HEK293 (cell line): ENCODE measurements at regions not wholly inside any gene's neighbourhood (a gene's known extent, or its start where the extent isn't known, plus 50 kb on each side); places are given as distances from the start of the nearest gene placed in this dataset.

Experiments
- CTCF ChIA-PET: fragments of 350-600 bp; formaldehyde crosslinking; extraction: SDS; loops from one replicate; lab custom pipeline; 2021; ENCODE audit warnings: antibody characterized with exemption; lab: Yijun Ruan, JAX
- POLR2A ChIA-PET: fragments of 300-600 bp; formaldehyde crosslinking; extraction: SDS; loops from one replicate; lab custom pipeline; 2020; ENCODE audit warnings: antibody characterized with exemption, inconsistent platforms; lab: Yijun Ruan, JAX
- H3K27ac ChIP-seq: fragments of 200-500 bp; sonication (Bioruptor generic); 2 replicates; pipeline ENCODE4 v1.5.1; 2014; ENCODE audit warnings: low read depth, low read length, control low read depth, inconsistent platforms; ENCODE audit errors: extremely low read depth
- H3K36me3 ChIP-seq, 2 experiments: fragments of 200-500 bp in 1 of 2; sonication (Bioruptor generic) in 1 of 2; 1 replicate in 1 of 2; 2 replicates in 1 of 2; pipeline ENCODE4 v1.5.1; 2014 to 2017; ENCODE audit warnings: inconsistent platforms in 2 of 2, low read length in 2 of 2; ENCODE audit not compliant: control insufficient read depth in 2 of 2, insufficient read depth in 1 of 2
- H3K4me1 ChIP-seq: fragments of 200-500 bp; sonication (Bioruptor generic); 2 replicates; pipeline ENCODE4 v1.5.1; 2014; ENCODE audit warnings: mild to moderate bottlenecking, low read length, inconsistent platforms; ENCODE audit not compliant: control insufficient read depth, insufficient read depth
- H3K4me3 ChIP-seq: 2 replicates; pipeline ENCODE4 v1.5.1; 2011; ENCODE audit warnings: low read depth, mild to moderate bottlenecking, control low read depth, low read length, moderate library complexity
- H3K9me3 ChIP-seq: fragments of 200-500 bp; sonication (Bioruptor generic); 2 replicates; pipeline ENCODE4 v1.5.1; 2014; ENCODE audit warnings: low read depth, low read length, inconsistent platforms; ENCODE audit not compliant: control insufficient read depth, insufficient read depth
- GFI1B ChIP-seq: fragments of 450-650 bp; formaldehyde crosslinking; IDR thresholded peaks from 2 replicates; pipeline ENCODE4 v1.5.1; 2016; ENCODE audit warnings: missing biosample characterization, missing genetic modification characterization
- HOXA7 ChIP-seq: sonication (generic); formaldehyde crosslinking; IDR thresholded peaks from 2 replicates; pipeline ENCODE4 v1.8.1; 2022; ENCODE audit warnings: missing genetic modification reagents, borderline replicate concordance
- MEIS1 ChIP-seq: sonication (generic); formaldehyde crosslinking; IDR thresholded peaks from 2 replicates; pipeline ENCODE4 v1.8.1; 2022; ENCODE audit warnings: missing genetic modification reagents, mild to moderate bottlenecking, borderline replicate concordance
- SP3 ChIP-seq: fragments of 450-650 bp; formaldehyde crosslinking; IDR thresholded peaks from 2 replicates; pipeline ENCODE4 v1.5.1; 2016; ENCODE audit warnings: missing biosample characterization, missing genetic modification characterization
- ZNF112 ChIP-seq: fragments of 450-650 bp; formaldehyde crosslinking; IDR thresholded peaks from 2 replicates; pipeline ENCODE4 v1.5.0; 2017; ENCODE audit warnings: missing biosample characterization, missing genetic modification characterization
- ZNF121 ChIP-seq: fragments of 450-650 bp; formaldehyde crosslinking; IDR thresholded peaks from 2 replicates; pipeline ENCODE4 v1.5.1; 2016; ENCODE audit warnings: missing biosample characterization, missing genetic modification characterization
- ZNF140 ChIP-seq: fragments of 450-650 bp; formaldehyde crosslinking; IDR thresholded peaks from 2 replicates; pipeline ENCODE4 v1.5.1; 2016; ENCODE audit warnings: missing biosample characterization, missing genetic modification characterization
- ZNF155 ChIP-seq: fragments of 450-650 bp; formaldehyde crosslinking; IDR thresholded peaks from 2 replicates; pipeline ENCODE4 v1.5.1; 2016; ENCODE audit warnings: missing biosample characterization, missing genetic modification characterization
- ZNF292 ChIP-seq: fragments of 450-650 bp; formaldehyde crosslinking; IDR thresholded peaks from 2 replicates; pipeline ENCODE4 v1.5.1; 2016; ENCODE audit warnings: low read depth, missing biosample characterization, missing genetic modification characterization, borderline replicate concordance
- ZNF521 ChIP-seq: fragments of 450-650 bp; formaldehyde crosslinking; IDR thresholded peaks from 2 replicates; pipeline ENCODE4 v1.5.1; 2017; ENCODE audit warnings: missing biosample characterization, mild to moderate bottlenecking, missing genetic modification characterization
- ZNF549 ChIP-seq: fragments of 450-650 bp; IDR thresholded peaks from 2 replicates; pipeline ENCODE4 v1.5.1; 2018; ENCODE audit warnings: missing biosample characterization, missing genetic modification characterization, mild to moderate bottlenecking, inconsistent platforms, moderate library complexity
- TF ChIP-seq, protein P1 (sequence below): fragments of 450-650 bp; formaldehyde crosslinking; IDR thresholded peaks from 2 replicates; pipeline ENCODE4 v1.5.1; 2016; ENCODE audit warnings: missing biosample characterization, missing genetic modification characterization
- TF ChIP-seq, protein P2 (sequence below): IDR thresholded peaks from 2 replicates; pipeline ENCODE4 v1.6.1; 2011; ENCODE audit warnings: mild to moderate bottlenecking, low read depth, low read length, borderline replicate concordance
- TF ChIP-seq, protein P3 (sequence below): fragments of 450-650 bp; formaldehyde crosslinking; conservative IDR thresholded peaks from 2 replicates; pipeline ENCODE4 v1.5.1; 2016; ENCODE audit warnings: low read depth, missing biosample characterization, missing genetic modification characterization
- TF ChIP-seq, protein P4 (sequence below): fragments of 450-650 bp; formaldehyde crosslinking; IDR thresholded peaks from 2 replicates; pipeline ENCODE4 v1.5.1; 2017; ENCODE audit warnings: missing biosample characterization, missing genetic modification characterization
- TF ChIP-seq, protein P5 (sequence below): fragments of 450-650 bp; IDR thresholded peaks from 2 replicates; pipeline ENCODE4 v1.5.1; 2018; ENCODE audit warnings: missing biosample characterization, missing genetic modification characterization

DNA sequence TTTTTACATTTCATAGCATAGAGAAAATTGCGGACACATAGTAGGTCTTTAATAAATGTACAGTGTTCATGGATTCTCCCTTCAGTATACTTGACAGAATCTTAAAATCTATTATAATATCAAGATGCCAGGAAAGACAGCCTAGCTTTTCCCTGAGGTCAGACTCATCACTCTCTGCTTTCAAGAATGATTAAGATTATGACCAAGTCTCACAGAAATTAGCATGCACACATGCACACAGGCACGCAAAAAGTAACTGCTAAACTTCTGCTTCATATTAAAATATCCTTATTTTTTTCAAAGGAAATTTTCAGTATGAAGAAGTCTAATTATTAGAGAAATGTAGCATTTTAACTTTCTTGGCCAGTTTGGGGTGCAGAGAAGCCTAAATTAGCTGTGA is 493.8 kb upstream of the NECTIN3 start (continued):
- TF ChIP-seq ZNF292 (tag by site-specific recombination) (no peak), HOXA7 (CRISPR knock-in tag) (no peak), ZNF155 (tag by site-specific recombination) (no peak)

DNA sequence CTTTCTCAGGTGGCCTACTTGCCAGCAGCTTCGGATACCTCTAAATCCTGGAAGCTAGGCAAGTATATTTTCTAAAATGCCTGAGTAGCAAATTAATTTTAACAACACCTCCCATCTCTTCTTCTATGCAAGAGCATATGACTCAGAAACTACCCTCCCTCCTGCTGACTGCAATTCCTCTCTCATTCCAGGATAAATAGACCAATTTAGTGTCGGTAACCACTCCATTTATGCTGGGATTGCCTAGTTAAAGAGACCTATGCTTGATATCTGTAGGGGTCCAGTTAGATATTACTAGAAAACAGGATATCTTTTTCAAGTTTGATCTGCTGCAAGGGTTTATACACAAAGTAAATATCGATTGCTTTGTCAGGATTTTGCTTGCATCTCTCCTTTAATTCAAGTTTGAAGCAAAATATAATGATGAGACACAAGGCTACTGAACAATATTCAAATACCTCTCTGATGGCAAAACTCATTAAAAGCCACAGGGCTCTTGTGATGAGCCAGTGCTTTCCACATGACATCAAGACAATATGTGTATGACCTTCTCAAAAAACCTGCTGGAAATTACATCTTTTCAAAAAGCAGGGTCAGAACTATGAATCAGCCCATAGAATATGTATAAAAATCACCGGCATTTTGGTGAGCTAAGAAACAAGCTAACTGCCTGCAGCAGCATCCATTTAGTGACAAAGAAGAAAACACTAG is 491.6 kb upstream of the NECTIN3 start:
- Histone ChIP-seq H3K9me3 (no peaks in the 10 kb centered on the region), H3K4me3 (no peak overlapping the region), H3K36me3 (no peaks in the 10 kb centered on the region), H3K27ac (no peak overlapping the region), H3K4me1 (no peaks in the 10 kb centered on the region)
- no peak for TF ChIP-seq ZNF549 (tag by site-specific recombination)
- TF ChIP-seq ZNF112: no peak
- TF ChIP-seq, protein P1, sequence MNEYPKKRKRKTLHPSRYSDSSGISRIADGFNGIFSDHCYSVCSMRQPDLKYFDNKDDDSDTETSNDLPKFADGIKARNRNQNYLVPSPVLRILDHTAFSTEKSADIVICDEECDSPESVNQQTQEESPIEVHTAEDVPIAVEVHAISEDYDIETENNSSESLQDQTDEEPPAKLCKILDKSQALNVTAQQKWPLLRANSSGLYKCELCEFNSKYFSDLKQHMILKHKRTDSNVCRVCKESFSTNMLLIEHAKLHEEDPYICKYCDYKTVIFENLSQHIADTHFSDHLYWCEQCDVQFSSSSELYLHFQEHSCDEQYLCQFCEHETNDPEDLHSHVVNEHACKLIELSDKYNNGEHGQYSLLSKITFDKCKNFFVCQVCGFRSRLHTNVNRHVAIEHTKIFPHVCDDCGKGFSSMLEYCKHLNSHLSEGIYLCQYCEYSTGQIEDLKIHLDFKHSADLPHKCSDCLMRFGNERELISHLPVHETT (tag by site-specific recombination): no peak
- no peak for TF ChIP-seq GFI1B (tag by site-specific recombination)
- TF ChIP-seq, protein P2, sequence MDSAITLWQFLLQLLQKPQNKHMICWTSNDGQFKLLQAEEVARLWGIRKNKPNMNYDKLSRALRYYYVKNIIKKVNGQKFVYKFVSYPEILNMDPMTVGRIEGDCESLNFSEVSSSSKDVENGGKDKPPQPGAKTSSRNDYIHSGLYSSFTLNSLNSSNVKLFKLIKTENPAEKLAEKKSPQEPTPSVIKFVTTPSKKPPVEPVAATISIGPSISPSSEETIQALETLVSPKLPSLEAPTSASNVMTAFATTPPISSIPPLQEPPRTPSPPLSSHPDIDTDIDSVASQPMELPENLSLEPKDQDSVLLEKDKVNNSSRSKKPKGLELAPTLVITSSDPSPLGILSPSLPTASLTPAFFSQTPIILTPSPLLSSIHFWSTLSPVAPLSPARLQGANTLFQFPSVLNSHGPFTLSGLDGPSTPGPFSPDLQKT: no peak
- TF ChIP-seq, protein P3, sequence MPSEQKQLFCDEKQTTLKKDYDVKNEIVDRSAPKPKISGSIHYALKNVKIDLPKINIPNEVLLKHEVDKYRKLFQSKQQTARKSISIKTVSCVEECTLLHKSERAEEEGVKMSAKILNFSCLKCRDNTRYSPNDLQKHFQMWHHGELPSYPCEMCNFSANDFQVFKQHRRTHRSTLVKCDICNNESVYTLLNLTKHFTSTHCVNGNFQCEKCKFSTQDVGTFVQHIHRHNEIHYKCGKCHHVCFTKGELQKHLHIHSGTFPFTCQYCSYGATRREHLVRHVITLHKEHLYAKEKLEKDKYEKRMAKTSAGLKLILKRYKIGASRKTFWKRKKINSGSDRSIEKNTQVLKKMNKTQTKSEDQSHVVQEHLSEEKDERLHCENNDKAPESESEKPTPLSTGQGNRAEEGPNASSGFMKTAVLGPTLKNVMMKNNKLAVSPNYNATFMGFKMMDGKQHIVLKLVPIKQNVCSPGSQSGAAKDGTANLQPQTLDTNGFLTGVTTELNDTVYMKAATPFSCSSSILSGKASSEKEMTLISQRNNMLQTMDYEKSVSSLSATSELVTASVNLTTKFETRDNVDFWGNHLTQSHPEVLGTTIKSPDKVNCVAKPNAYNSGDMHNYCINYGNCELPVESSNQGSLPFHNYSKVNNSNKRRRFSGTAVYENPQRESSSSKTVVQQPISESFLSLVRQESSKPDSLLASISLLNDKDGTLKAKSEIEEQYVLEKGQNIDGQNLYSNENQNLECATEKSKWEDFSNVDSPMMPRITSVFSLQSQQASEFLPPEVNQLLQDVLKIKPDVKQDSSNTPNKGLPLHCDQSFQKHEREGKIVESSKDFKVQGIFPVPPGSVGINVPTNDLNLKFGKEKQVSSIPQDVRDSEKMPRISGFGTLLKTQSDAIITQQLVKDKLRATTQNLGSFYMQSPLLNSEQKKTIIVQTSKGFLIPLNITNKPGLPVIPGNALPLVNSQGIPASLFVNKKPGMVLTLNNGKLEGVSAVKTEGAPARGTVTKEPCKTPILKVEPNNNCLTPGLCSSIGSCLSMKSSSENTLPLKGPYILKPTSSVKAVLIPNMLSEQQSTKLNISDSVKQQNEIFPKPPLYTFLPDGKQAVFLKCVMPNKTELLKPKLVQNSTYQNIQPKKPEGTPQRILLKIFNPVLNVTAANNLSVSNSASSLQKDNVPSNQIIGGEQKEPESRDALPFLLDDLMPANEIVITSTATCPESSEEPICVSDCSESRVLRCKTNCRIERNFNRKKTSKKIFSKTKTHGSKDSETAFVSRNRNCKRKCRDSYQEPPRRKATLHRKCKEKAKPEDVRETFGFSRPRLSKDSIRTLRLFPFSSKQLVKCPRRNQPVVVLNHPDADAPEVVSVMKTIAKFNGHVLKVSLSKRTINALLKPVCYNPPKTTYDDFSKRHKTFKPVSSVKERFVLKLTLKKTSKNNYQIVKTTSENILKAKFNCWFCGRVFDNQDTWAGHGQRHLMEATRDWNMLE (tag by site-specific recombination): no peak
- no peak for TF ChIP-seq ZNF140
- TF ChIP-seq, protein P4, sequence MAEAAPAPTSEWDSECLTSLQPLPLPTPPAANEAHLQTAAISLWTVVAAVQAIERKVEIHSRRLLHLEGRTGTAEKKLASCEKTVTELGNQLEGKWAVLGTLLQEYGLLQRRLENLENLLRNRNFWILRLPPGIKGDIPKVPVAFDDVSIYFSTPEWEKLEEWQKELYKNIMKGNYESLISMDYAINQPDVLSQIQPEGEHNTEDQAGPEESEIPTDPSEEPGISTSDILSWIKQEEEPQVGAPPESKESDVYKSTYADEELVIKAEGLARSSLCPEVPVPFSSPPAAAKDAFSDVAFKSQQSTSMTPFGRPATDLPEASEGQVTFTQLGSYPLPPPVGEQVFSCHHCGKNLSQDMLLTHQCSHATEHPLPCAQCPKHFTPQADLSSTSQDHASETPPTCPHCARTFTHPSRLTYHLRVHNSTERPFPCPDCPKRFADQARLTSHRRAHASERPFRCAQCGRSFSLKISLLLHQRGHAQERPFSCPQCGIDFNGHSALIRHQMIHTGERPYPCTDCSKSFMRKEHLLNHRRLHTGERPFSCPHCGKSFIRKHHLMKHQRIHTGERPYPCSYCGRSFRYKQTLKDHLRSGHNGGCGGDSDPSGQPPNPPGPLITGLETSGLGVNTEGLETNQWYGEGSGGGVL (tag by site-specific recombination): no peak
- no peak for TF ChIP-seq ZNF292 (tag by site-specific recombination)
- TF ChIP-seq, protein P5, sequence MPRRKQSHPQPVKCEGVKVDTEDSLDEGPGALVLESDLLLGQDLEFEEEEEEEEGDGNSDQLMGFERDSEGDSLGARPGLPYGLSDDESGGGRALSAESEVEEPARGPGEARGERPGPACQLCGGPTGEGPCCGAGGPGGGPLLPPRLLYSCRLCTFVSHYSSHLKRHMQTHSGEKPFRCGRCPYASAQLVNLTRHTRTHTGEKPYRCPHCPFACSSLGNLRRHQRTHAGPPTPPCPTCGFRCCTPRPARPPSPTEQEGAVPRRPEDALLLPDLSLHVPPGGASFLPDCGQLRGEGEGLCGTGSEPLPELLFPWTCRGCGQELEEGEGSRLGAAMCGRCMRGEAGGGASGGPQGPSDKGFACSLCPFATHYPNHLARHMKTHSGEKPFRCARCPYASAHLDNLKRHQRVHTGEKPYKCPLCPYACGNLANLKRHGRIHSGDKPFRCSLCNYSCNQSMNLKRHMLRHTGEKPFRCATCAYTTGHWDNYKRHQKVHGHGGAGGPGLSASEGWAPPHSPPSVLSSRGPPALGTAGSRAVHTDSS: no peak
- TF ChIP-seq ZNF121 (tag by site-specific recombination): no peak
- no peak for TF ChIP-seq ZNF521 (tag by site-specific recombination)
- no peak for TF ChIP-seq MEIS1
- no peak for TF ChIP-seq SP3 (tag by site-specific recombination)
- ChIA-PET CTCF (no interaction called here), POLR2A (no interaction called here)
